Left lung (tissue), 4 donors: ENCODE measurements at regions not wholly inside any gene's neighbourhood (a gene's known extent, or its start where the extent isn't known, plus 50 kb on each side); places are given as distances from the start of the nearest gene placed in this dataset.

Experiments used
- ATAC-seq: fragments of 200-7000 bp; cut with Tn5 transposase; one replicate; pipeline ENCODE4 v1.9.1; 2020; ENCODE audit warnings: moderate library complexity
- DNase-seq, 4 donors: peaks; one replicate each; pipeline ENCODE4 v3.0.0-alpha.2; 2013 to 2020
- H3K27ac ChIP-seq, 2 donors: fragments of 200-600 bp; sonication (generic) in 1 of 2; one replicate each; pipeline versions ENCODE4 v1.5.0 to v1.8.0; 2020 to 2021
- H3K27me3 ChIP-seq, 2 donors: fragments of 200-600 bp; sonication (generic) in 1 of 2; one replicate each; pipeline versions ENCODE4 v1.5.0 to v1.8.0; 2020 to 2021
- H3K36me3 ChIP-seq, 2 donors: fragments of 200-600 bp; sonication (generic) in 1 of 2; one replicate each; pipeline versions ENCODE4 v1.5.0 to v1.8.0; 2020 to 2021
- H3K4me1 ChIP-seq, 2 donors: fragments of 200-600 bp; one replicate each; pipeline ENCODE4 v1.8.0; 2021
- H3K4me3 ChIP-seq, 2 donors: fragments of 200-600 bp; sonication (generic) in 1 of 2; one replicate each; pipeline versions ENCODE4 v1.5.0 to v1.8.0; 2020 to 2021; ENCODE audit warnings: mild to moderate bottlenecking in 1 of 2
- H3K9me3 ChIP-seq, 2 donors: fragments of 200-600 bp; sonication (generic) in 1 of 2; one replicate each; pipeline versions ENCODE4 v1.5.0 to v1.8.0; 2020 to 2021
- intact Hi-C, 2 donors: fragments of 100-400 bp; cut with DNase I; formaldehyde crosslinking; loops; one replicate each; pipeline versions ENCODE4 v1.11.2 to v1.14.2; 2022
- TF ChIP-seq, protein P1 (sequence below), 2 donors: fragments of 200-600 bp; sonication (generic) in 1 of 2; IDR thresholded peaks; one replicate each; pipeline versions ENCODE4 v1.5.0 to v1.8.0; 2021; ENCODE audit warnings: antibody characterized with exemption in 2 of 2
- donor health status: DM: no; HTN: yes; CAD: no.
- donor health status: DM: no; HTN: no; CAD: no.

DNA sequence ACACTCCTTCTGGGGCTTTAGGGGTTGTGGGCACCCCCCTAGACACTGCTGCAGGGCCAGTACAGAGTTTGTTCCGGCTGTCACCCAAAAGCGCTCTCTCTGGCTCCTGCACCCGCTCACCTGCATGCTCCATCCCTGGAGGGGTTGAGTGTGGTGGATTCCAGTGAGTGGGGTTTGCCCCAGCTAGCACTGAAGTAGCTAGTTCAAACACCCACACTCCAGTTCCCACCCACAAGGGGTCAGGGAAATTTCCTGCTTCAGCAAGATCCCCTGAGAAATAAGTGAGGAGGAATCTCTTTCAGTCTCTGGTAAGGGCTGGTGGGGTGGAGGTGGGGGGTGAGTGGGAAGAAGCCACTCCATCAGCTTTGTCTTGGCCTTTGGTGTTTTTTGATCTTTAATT, 73.6 kb downstream of the TMEM17 start:
- Histone ChIP-seq H3K27ac (no peak overlapping the region), H3K27me3 (no peaks in the 10 kb centered on the region), H3K4me3 (no peak overlapping the region), H3K4me1 (no peaks in the 10 kb centered on the region), H3K36me3 (no peaks in the 10 kb centered on the region), H3K9me3 (no peaks in the 10 kb centered on the region)
- intact Hi-C loops, result no loop called here
- DNase-seq, result no peak
- ATAC-seq, result no peak
- TF ChIP-seq, protein P1, sequence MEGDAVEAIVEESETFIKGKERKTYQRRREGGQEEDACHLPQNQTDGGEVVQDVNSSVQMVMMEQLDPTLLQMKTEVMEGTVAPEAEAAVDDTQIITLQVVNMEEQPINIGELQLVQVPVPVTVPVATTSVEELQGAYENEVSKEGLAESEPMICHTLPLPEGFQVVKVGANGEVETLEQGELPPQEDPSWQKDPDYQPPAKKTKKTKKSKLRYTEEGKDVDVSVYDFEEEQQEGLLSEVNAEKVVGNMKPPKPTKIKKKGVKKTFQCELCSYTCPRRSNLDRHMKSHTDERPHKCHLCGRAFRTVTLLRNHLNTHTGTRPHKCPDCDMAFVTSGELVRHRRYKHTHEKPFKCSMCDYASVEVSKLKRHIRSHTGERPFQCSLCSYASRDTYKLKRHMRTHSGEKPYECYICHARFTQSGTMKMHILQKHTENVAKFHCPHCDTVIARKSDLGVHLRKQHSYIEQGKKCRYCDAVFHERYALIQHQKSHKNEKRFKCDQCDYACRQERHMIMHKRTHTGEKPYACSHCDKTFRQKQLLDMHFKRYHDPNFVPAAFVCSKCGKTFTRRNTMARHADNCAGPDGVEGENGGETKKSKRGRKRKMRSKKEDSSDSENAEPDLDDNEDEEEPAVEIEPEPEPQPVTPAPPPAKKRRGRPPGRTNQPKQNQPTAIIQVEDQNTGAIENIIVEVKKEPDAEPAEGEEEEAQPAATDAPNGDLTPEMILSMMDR (IDR thresholded peaks at IDR 0.05), result no peak

DNA sequence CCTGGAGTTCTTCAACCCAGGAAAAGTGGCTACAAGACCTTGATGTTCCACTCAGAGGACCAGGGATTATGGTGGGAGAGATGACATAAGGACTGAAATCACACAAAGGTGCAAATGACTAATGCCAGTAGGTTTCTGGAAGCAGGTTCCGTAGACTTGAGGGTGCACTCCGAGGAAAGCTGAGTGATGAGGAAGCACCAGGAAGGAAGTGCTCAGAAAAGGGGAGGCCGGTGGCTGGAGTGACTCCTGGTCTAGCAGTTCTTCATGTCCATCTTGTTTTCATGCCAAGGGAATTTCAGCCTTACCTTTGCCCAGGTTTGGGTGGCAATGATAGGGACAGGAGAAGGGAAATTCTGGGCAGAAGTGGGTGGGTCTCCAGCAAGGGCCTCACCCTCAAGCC, 74.5 kb downstream of the TMEM17 start:
- DNase-seq, result no peak
- Histone ChIP-seq H3K4me1 (no peaks in the 10 kb centered on the region), H3K9me3 (no peaks in the 10 kb centered on the region), H3K36me3 (no peaks in the 10 kb centered on the region), H3K27me3 (no peaks in the 10 kb centered on the region), H3K4me3 (no peak overlapping the region), H3K27ac (no peak overlapping the region)
- TF ChIP-seq, protein P1 (IDR thresholded peaks at IDR 0.05), result no peak
- no peak for ATAC-seq
- intact Hi-C loops, result no loop called here

DNA sequence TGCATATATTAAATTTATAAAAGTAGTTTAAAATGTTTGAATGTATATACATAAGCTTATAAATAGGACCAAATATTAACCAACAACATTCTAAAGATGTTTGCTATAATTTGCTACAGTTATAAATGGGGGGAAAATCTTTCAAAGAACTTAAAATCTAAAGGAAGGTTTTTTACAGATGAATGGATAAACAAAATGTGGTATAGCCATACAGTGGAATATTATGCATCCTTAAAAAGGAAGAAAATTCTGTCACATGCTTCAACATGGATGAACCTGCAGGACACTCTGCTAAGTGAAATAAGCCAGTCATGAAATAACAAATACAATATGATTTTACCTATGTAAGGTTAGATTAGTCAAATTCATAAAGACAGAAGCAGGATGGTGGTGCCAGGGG, 75.8 kb downstream of the TMEM17 start:
- DNase-seq, result no peak
- no peaks in the 10 kb centered on the region for H3K27me3 ChIP-seq
- intact Hi-C loops, result no loop called here
- ATAC-seq, result no peak
- no peak overlapping the region for H3K4me3 ChIP-seq
- H3K9me3 ChIP-seq, result no peaks in the 10 kb centered on the region
- no peaks in the 10 kb centered on the region for H3K4me1 ChIP-seq
- TF ChIP-seq, protein P1 (IDR thresholded peaks at IDR 0.05), result no peak
- no peak overlapping the region for H3K27ac ChIP-seq
- no peaks in the 10 kb centered on the region for H3K36me3 ChIP-seq

DNA sequence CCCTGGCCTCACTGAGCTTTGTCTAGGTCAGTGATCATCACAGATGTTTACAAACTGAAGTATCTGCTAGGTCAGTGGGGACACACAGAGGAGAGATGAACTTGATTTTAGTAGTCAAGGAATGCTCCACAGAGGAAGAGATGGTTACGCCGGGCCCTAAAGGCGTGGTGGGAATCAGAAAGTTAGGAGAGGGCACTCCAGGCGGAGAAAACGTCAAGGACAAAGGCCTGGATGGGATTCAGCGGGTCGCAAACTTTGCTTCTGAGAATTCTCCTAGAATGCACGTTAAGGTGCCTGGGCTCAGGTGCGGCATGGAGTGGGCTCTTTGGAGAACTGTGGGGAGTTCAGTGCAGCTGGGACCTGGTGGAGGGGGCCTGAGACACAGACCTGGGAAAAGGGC, 78.8 kb downstream of the TMEM17 start:
- TF ChIP-seq, protein P1 (IDR thresholded peaks at IDR 0.05), result no peak
- Histone ChIP-seq H3K9me3 (no peaks in the 10 kb centered on the region), H3K27me3 (no peaks in the 10 kb centered on the region), H3K36me3 (no peaks in the 10 kb centered on the region), H3K4me1 (no peaks in the 10 kb centered on the region), H3K4me3 (no peak overlapping the region), H3K27ac (no peak overlapping the region)
- intact Hi-C loops, result no loop called here
- DNase-seq, result no peak
- no peak for ATAC-seq

DNA sequence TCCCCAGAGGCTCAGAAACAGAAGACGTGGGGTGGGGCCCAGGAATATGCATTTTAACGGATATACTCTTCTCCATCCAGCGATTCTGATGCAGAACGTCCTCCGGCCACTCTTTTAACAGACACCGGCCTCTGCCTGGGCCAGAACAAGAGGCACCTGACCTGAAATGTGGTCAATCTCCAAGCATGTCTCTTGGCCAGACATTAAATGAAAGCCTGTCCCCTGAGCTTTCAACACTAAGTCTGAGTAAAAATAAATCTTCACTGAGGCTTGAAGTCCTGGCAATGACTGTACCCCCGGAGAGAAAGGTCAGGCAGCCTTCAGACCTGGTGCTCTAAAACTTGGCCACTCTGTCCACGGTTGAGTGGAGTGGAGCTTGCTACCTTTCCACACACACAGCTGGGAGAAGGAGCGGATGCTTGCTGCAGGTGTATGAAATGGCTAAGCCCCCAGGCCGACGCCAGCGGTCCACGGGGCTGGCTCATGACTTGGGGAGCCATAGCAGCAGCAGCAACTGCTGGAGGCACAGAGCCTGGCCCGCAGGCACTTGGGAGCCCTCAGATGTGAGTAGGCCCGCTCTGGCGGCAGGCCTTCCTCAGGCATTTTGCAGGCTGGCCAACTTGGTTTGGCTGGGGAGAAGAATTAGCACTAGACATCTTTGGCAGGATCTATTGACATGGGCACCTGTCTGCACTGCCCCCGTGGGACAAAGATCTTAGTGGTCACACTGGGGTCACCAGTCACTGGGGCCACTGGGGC, 79.7 kb downstream of the TMEM17 start:
- no peak for DNase-seq
- no peaks in the 10 kb centered on the region for H3K9me3 ChIP-seq
- TF ChIP-seq, protein P1 (IDR thresholded peaks at IDR 0.05), result no peak
- no peak overlapping the region for H3K4me3 ChIP-seq
- no peaks in the 10 kb centered on the region for H3K27me3 ChIP-seq
- no peaks in the 10 kb centered on the region for H3K36me3 ChIP-seq
- H3K4me1 ChIP-seq, result no peaks in the 10 kb centered on the region
- H3K27ac ChIP-seq, result no peak overlapping the region
- ATAC-seq, result no peak
- intact Hi-C loops, result no loop called here
